NCI-H69 (cell line): ENCODE measurements at regions not wholly inside any gene's neighbourhood (a gene's known extent, or its start where the extent isn't known, plus 50 kb on each side); places are given as distances from the start of the nearest gene placed in this dataset.
A peak's percentile ranks its signal among the peaks of the same experiment; 100 is the strongest.

ENCODE experiments used
- DNase-seq: peaks from one replicate; lab custom pipeline; 2025; lab: John Stamatoyannopoulos, UW

- no peak for DNase-seq
Measured at GRCh38 chr15:93282808-93283207, 193.8 kb upstream of the RGMA start.

DNA sequence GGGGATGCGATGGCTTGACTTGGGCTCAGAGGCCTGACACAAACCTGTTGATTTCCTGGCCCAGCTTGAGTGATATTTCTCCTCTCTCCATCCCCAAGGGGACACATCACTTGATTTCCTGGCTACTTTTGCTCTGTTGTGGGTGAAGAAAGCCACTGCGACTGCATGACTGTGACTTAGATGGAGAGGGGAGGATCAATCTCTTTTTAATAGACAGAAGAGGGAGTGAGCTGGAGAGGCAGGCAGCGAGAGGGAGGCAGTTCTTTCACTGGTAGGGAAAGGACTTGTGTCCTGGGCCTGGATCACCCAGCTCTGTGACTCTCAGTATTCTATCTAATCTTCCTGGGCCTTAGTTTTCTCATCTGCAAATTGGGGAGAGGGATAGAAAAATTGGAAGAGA lies 189.8 kb upstream of the RGMA start:
- DNase-seq = no peak

GRCh38 chr15:93278006-93278405 lies 189.0 kb upstream of the RGMA start:
- DNase-seq = no peak

- DNase-seq = no peak
Measured at GRCh38 chr15:93274257-93274656, 185.2 kb upstream of the RGMA start.

DNA sequence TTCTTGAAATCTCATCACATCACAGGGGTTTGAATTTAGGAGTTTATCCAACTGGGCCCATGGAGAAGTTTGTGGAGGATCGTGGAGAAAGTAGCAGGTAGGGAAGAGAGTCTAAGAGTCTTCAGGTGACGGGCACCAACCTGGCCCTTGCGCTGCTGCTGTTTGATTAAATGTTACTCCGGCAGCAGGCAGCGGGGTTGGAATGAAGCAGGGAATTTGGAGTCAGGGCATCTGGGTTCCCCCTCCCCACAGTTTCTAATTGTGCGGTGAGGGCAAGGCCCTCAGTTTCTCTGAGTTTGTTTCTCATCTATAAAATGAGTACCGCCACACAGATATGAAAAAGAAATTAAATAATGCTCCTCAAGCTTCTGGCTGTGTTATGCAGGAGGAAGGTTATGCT lies 182.9 kb upstream of the RGMA start:
- no peak for DNase-seq

DNA sequence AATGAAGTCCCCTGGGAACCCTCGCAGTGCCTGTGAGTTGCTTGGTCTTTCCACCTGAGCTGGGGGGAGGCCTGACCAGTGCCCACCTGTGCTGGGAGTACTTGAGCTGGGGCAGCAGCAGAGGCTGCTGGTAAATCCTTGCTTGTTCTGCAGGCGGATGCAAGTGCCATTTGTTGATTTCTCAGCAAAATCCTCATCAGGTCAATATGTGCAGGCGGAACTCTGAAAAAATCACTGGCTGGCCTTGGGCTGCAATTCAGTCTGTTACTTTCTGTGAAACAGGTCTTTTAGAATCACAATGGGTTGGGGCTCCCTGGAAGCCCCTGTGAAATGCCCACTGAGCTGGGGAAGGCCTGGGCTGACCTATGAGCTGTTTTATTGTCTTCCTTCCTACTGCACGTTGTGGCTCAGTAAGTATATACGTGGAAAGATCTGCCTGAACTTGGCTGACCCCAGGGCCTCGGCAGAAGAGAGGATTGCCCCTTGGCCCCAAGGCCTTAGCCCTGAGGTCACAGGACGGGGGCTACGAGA lies 182.0 kb upstream of the RGMA start:
- no peak for DNase-seq

- DNase-seq = no peak
Measured at GRCh38 chr15:93268066-93268465, 179.1 kb upstream of the RGMA start.

GRCh38 chr15:93266291-93266690 lies 177.3 kb upstream of the RGMA start:
- no peak for DNase-seq

DNA sequence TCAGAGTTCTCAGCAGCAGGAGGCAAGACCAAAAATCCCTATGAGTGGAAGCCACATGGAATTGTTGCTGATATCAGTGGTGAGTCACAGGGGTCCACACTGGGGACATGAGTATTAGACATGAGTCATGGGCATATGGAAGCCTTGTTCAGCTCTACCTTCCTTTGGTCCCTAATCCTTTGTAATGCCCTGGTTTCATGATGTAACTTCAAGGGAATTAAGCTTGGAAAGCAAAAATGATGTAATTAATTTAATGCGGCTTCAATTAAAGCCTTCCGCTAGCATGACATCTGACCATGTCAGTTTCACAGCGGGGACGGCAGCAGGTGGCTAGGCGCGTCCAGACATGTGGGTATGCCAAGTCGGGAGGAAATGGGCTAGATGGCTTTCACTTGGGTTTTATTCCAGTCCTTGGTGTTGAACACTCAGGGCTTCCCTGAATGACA lies 176.1 kb upstream of the RGMA start:
- DNase-seq = no peak

DNA sequence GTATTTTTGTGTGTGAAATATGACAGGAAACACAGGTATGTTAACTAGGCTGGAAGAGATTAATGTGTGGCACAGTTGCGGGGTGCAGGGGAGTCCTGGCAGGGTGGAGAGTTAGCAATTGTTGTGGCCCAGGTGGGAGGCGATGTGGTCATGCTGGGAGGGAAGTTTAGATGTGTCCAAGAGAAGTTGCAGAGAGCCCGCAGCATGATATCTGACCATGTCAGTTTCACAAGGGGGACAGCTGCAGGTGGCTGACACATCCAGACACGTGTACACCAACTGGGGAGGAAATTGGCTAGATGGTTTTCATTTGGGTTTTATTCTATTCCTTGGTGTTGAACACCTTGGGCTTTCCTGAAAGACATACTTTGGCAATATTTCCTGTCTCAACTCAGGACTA lies 172.8 kb upstream of the RGMA start:
- DNase-seq = no peak

DNA sequence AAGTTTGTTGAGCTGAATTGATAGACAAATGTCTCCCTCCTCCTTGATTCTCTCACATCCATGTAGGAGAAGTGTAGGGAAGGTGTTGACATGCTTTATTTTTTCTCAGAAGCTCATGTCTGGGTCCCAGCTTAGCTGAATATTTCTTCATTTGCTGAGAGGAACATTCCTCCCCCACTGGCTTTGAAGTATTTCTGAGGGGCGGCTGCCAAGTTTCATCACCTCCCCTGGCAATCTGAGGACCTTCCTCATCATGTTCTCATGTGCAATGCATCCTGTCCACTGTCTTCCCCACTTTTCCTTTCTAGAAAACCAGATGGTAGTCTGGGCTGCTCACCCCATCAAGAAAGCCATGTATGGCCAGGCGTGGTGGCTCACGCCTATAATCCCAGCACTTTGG lies 168.9 kb upstream of the RGMA start:
- no peak for DNase-seq

GRCh38 chr15:93253681-93254080 lies 164.7 kb upstream of the RGMA start:
- DNase-seq = no peak

- no peak for DNase-seq
Measured at GRCh38 chr15:93252780-93253179, 163.8 kb upstream of the RGMA start.

DNA sequence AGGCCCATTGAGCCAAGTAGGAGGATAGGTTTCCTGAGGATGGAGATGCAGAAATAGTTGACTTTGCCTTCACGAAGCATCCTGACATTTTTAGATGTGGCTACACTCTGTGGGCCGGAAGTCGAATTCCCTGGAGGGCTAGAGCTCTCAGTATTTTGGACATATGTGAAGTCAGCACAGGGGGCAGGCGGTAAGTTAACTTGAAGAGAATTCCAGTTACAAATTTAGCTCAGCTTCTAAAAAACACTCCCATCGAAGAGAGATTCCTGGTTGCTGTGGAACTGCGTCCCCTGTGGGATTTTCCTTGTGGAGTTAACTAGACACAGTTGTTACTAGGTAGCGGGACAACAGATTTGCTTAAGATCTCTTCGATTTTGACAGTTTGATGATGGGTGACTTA lies 161.9 kb upstream of the RGMA start:
- no peak for DNase-seq

DNA sequence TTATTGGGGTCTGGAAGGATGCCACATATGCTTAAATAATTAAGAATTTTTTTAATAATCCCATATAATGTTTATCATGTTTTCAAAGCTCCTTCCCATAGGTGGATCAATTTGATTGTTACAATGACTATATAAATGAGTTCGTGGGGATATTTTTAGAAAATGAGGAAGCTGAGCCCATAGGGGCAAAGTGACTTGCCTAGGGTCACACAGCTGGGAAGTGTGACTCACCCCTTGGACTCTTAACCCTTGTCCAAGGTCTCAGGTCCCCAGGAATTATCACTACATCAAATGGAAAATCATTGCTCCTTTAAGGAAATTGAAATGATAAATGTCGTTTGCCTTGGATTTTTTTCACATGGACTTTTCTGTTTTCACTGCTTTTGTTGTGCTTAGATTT lies 161.2 kb upstream of the RGMA start:
- no peak for DNase-seq

GRCh38 chr15:93249623-93250022 lies 160.6 kb upstream of the RGMA start:
- DNase-seq = no peak

GRCh38 chr15:93247466-93248121 lies 158.6 kb upstream of the RGMA start:
- no peak for DNase-seq

- peak; percentile 86 for DNase-seq
Measured at GRCh38 chr15:93246266-93247242, 157.5 kb upstream of the RGMA start.

DNA sequence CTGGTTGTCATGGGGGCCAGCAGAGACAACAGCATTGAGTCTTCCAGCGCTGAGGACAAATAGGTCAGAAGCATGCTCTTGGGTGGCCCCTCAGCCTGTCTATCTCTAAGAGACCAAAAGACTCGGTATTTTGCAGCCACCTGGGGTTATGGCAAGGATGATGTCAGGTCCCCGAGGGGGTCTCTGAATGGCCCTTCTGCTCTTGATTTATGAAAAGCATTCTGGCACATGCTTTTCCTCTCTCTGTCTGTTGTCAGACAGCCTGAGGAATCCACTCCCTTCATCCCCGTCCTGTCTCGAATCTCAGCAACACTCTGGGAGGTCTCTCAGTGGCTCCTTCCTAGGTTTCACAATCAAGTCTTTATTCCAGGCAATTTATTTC lies 156.6 kb upstream of the RGMA start:
- peak; percentile 8 for DNase-seq

DNA sequence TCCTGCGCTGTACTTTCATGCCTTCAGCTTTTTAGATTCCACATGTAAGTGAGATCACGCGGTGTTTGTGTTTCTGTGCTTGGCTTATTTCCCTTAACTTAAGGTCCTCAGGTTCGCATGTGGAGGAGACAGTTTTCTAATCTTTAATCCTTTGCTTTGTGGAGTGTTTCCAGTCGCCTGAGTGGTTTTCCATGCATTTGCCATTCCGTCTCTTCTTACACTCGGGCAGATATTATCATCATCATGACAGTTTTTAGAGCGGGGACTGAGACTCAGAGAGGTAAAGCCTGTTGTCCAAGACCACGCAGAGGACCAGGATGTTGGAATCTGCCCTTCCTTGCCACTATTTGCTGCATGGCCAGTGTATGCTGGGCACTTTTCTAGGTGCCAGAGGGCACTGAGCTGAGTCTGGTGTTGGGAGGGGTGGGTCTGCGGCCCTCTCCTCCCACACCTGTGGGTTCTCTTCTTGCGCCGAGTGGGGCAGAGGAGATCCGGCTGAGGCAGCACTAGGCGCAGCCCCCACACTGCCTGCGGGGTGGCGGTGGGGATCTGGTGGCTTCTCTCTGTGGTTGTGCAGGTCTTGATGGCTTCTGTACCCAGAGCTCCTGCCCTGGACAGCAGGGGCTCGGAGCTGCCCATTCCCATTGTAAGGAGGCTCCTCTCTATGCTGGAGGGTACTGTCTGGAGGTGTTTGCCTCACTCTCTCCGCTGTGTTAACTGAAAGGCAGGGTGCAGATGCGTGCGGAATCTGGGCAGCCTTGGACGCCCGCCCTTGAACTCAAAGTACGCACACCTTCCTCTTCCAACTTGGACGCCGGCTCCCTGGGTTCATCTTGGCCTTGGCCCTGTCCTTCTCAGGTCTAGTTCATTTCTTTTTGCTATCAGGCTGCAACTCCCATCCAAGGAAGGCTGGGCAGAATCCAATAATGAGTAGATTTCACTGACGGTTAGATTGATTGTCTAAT lies 156.0 kb upstream of the RGMA start:
- no peak for DNase-seq

DNA sequence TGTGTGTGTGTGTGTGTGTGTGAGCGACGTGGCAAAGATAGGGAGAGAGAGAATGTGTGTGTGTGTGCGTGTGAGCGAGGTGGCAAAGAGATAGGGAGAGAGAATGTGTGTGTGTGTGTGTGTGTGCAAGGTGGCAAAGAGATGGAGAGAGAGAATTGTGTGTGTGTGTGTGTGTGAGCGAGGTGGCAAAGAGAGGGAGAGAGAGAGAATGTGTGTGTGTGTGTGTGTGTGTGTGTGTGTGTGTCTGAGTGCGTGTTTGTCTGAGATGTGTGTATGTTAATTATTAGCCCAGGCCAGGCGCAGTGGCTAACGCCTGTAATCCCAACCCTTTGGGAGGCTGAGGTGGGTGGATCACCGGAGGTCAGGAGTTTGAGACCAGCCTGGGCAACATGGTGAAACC lies 154.6 kb upstream of the RGMA start:
- DNase-seq = no peak
